ENCODE measurements at regions not wholly inside any gene's neighbourhood (a gene's known extent, or its start where the extent isn't known, plus 50 kb on each side); places are given as distances from the start of the nearest gene placed in this dataset.

DNA sequence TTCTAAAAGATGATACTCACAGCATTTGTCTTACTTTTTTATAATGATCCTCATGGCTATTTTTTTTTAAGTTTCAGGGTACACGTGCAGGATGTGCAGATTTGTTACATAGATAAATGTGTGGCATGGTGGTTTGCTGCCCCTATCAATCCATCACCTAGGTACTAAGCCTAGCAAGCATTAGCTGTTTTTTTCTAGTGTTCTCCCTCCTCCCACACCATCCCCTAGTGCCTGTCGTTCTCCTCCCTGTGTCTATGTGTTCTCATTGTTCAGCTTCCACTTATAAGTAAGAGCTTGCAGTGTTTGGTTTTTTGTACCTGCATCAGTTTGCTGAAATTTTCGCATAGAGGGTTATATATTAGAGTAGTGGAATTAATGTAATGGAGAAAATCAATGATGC is 189.1 kb upstream of the CDH12 start:
- DNase-seq, result no peak
- TF ChIP-seq GATA1 (IDR thresholded peaks at IDR 0.05; ENCODE audit: low read depth, low read length), result no peak
- no peak for TF ChIP-seq POLR2A (IDR thresholded peaks at IDR 0.05; ENCODE audit: low read length)

DNA sequence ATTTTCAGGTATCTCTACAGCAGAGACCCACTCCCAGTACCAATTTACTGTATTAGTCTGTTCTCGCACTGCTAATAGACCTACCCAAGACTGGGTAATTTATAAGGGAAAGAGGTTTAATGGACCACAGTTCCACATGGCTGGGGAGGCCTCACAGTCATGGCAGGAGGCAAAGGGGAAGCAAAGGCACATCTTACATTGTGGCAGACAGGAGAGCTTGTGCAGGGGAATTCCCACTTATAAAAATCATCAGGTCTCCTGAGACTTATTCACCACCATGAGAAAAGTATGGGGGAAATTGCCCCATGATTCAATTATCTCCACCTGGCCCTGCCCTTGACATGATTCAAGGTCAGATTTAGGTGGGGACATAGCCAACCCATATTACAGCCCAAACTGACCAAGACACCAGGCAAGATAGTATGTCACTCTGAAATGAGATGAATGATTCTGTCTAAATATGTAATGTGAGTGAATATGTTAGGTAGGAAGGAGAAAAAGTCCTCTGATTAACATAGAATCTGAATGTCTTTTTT is 182.5 kb upstream of the CDH12 start:
- TF ChIP-seq POLR2A (IDR thresholded peaks at IDR 0.05; ENCODE audit: low read length) (no peak), GATA1 (IDR thresholded peaks at IDR 0.05; ENCODE audit: low read depth, low read length) (no peak)
- DNase-seq, result no peak

DNA sequence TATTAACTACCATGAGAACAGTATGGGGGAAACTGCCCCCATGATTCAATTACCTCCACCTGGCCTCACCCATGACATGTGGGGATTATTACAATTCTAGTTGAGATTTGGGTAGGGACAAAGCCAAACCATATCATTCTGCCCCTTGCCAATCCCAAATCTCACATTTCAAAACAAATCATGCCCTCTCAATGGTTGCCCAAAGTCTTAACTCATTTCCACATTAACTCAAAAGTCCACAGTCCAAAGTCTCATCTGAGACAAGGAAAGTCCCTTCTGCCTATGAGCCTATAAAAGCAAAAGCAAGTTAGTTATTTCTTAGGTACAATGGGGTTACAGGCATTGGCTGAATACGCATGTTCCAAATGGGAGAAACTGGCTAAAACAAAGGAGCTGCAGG is 180.7 kb upstream of the CDH12 start:
- no peak for DNase-seq
- no peak for TF ChIP-seq POLR2A (IDR thresholded peaks at IDR 0.05; ENCODE audit: low read length)
- no peak for TF ChIP-seq GATA1 (IDR thresholded peaks at IDR 0.05; ENCODE audit: low read depth, low read length)

DNA sequence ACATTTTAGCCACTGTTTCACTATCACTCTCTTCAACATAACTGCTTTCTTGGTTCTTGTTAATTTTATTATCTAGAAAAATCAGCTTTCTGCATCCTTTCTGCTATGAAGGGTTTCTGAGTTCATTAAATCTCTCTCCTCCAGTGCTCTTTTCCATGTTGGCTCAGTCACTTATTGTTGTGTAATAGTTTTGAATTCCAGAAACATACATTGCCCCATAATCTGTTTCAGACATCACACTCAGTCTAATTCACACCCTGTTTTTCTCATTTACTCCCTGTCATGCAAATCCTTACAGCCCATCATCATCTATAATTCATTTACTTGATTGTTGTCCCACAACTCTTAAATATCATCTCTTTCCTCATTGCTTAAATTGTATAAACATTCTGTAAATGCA is 176.1 kb upstream of the CDH12 start:
- TF ChIP-seq POLR2A (IDR thresholded peaks at IDR 0.05; ENCODE audit: low read length) (no peak), GATA1 (IDR thresholded peaks at IDR 0.05; ENCODE audit: low read depth, low read length) (no peak)
- DNase-seq, result no peak

GRCh38 chr5:23028445-23029021 is 175.4 kb upstream of the CDH12 start:
- no peak for DNase-seq
- no peak for TF ChIP-seq GATA1 (IDR thresholded peaks at IDR 0.05; ENCODE audit: low read depth, low read length)
- TF ChIP-seq POLR2A (IDR thresholded peaks at IDR 0.05; ENCODE audit: low read length), result no peak

DNA sequence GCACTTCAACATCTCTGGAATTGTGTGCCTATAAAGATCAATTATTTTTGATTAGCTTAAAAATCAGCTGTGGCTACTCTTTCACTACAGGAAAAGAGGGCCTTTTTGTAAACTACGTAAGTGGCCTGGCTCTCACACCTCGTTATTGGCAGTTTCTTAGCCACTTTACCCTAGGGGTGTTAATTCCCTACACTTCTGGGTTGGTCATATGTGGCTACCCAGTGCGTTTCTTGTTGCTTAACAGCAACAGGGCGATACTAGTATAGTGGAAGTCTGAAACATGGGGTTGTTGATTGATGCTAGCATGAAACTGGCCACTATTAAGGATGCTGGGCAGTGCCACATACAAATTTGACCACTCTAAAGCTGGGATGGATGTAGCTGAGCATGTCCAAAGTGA is 174.7 kb upstream of the CDH12 start:
- DNase-seq, result no peak
- TF ChIP-seq GATA1 (IDR thresholded peaks at IDR 0.05; ENCODE audit: low read depth, low read length) (no peak), POLR2A (IDR thresholded peaks at IDR 0.05; ENCODE audit: low read length) (no peak)

DNA sequence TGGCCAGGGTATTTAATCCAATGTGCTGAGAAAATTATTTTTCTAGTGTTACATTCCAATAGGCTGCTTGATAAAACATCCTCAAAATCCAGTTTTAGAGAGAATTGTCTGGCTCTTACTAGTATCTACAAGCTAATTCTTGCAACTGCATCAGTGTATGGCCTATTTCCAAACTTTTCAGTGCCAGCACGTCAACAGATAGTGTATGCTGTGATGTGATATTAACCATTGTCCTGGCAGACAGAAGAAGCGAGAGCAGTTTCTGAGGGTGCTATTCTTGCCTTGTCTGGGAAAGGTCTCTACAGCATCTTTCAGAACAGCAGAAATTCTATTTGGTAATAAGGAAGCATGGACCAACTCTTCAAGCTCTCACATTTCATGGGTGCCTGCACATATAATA is 174.2 kb upstream of the CDH12 start:
- TF ChIP-seq POLR2A (IDR thresholded peaks at IDR 0.05; ENCODE audit: low read length) (no peak), GATA1 (IDR thresholded peaks at IDR 0.05; ENCODE audit: low read depth, low read length) (no peak)
- DNase-seq, result no peak

DNA sequence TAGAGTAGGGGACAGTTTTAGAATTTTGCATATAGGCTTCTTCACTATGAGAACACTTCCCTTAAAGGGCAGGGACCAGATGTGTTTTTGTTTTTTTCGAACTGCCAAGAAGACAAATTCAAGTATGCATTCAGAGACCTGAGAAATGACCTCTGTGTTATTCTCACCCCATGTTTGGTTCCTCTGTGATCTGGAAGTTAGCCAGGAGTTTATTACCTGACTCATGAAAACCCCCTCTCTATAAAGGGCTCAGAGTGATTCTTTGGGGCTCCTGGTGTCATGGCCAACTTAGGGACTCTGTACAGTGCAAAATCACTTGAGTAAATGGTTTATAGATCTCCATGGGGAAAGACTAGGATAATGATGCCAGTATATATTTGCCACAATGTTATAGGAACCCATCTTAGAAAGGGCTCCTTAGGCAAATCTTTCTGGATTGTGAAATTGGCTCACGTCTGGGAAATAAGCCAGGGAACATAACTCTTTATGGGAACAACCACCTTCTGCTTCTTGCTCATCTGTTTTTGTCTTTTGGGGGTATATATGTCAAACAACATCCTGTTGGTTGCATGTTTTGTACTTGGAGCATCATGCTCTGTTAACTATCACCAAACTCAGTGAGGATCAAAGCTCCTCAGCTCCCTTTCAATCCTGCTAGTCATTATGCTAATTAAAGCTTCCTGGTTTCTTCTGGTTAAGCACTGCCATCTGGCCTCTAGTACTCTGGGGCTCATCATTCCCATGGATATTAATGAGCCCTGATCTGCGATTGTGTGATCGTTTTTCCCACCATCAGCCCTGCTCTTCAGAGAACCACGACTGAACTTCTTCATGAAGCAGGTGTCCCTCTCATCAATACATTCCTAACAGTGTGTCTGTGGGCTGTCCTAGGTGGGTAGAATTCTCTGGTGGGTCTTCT is 173.4 kb upstream of the CDH12 start:
- no peak for DNase-seq

GRCh38 chr5:23025629-23026233 is 172.6 kb upstream of the CDH12 start:
- TF ChIP-seq POLR2A (IDR thresholded peaks at IDR 0.05; ENCODE audit: low read length), result no peak
- no peak for TF ChIP-seq GATA1 (IDR thresholded peaks at IDR 0.05; ENCODE audit: low read depth, low read length)

More for the DNA sequence above, 173.4 kb upstream of the CDH12 start:
- TF ChIP-seq GATA1 (IDR thresholded peaks at IDR 0.05; ENCODE audit: low read depth, low read length) (no peak), POLR2A (IDR thresholded peaks at IDR 0.05; ENCODE audit: low read length) (no peak)

DNA sequence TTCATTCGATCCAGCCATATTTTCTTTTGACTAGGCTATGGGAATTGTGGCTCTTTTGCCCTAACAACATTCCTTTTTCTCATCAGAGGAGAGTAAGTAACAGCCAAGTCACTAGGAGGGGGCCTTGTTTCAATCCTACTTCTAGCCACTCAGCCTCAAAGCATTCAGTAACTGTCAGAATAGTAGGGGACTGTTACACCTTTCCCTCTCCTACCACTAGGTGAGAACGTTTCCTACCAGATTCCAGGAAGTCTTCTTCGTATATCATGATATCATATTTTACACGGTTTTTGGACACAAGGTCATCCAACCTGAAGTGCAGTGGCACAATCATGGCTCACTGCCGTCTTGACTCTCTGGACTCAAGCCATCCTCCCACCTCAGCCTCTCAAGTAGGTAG is 171.3 kb upstream of the CDH12 start:
- no peak for DNase-seq
- TF ChIP-seq POLR2A (IDR thresholded peaks at IDR 0.05; ENCODE audit: low read length), result no peak

More at GRCh38 chr5:23025629-23026233, 172.6 kb upstream of the CDH12 start:
- DNase-seq, result no peak

DNA sequence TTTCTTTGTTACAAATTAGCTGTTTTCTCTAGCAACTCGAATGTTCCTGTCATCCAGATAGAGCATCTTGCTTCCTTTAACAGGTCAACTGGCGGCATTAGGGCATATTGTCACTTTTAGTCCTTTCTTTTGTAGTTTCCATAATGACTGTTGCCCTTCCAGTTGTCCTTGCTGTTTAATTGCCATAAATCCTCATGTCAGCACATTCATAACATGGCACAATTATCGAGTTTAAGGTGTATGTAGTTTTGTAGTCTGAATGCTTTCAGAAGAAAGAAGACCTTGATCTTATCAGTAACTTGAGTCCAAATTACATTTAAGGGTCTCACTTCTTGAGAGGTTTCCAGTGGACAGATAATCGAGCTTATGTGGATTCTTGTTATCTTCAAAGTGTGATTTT is 161.7 kb upstream of the CDH12 start:
- TF ChIP-seq POLR2A (IDR thresholded peaks at IDR 0.05; ENCODE audit: low read length) (no peak), GATA1 (IDR thresholded peaks at IDR 0.05; ENCODE audit: low read depth, low read length) (no peak)
- DNase-seq, result no peak

- no peak for TF ChIP-seq GATA1 (IDR thresholded peaks at IDR 0.05; ENCODE audit: low read depth, low read length)
- no peak for TF ChIP-seq POLR2A (IDR thresholded peaks at IDR 0.05; ENCODE audit: low read length)
- DNase-seq, result no peak
Observed at GRCh38 chr5:23014266-23014665, 161.1 kb upstream of the CDH12 start.

DNA sequence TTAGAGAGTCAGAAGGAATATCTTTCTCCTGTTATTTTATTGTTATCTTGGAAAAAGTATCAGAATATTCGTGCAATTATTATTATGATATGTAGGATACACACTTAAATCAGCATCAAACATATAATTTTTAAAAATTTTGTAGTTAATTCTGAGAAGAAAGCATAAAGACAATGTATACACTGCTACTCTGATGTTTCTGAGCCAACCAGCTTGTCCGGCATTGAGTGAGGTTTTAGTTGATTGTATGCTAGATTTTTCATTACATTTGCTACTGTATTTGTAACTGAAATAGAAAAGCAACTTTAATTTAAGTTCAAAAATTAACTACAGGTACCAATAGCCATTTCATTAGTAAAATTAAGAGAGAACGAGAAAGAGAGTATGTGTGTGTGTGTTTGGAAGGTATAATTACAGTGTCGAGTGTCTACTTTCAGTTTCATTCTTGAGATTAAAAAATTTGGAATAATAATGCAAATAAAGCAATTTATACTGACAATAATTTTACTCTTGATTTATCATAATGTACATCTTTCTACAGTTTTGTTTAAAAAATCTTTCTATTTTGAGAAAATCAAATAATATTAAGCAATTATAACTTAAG is 160.4 kb upstream of the CDH12 start:
- no peak for DNase-seq
- TF ChIP-seq POLR2A (IDR thresholded peaks at IDR 0.05; ENCODE audit: low read length) (no peak), GATA1 (IDR thresholded peaks at IDR 0.05; ENCODE audit: low read depth, low read length) (no peak)

GRCh38 chr5:23012842-23013241 is 159.7 kb upstream of the CDH12 start:
- TF ChIP-seq GATA1 (IDR thresholded peaks at IDR 0.05; ENCODE audit: low read depth, low read length) (no peak), POLR2A (IDR thresholded peaks at IDR 0.05; ENCODE audit: low read length) (no peak)
- DNase-seq, result no peak
